Endothelial cell of umbilical vein (primary cell): ENCODE measurements at regions not wholly inside any gene's neighbourhood (a gene's known extent, or its start where the extent isn't known, plus 50 kb on each side); places are given as distances from the start of the nearest gene placed in this dataset.

Experiments
- BruUV-seq: library from RNA; stranded (reverse); fragments of 400-500 nt; replicated peaks from 2 replicates; lab custom pipeline; 2021; lab: Mats Ljungman, UMichigan
- CTCF ChIA-PET: fragments of 300-600, 350-600 bp; sonication (Branson Sonifier 250); formaldehyde crosslinking; loops from one replicate; lab custom pipeline; 2021; ENCODE audit warnings: antibody characterized with exemption, inconsistent platforms; lab: Charles Lee
- POLR2A ChIA-PET: fragments of 300-600, 350-600 bp; sonication (Branson Sonifier 250); formaldehyde crosslinking; loops from one replicate; lab custom pipeline; 2021; ENCODE audit warnings: antibody characterized with exemption, inconsistent platforms; lab: Charles Lee
- DNase-seq: peaks from one replicate; pipeline ENCODE4 v3.0.0-alpha.2; 2011; ENCODE audit warnings: low read depth, low spot score
- FAIRE-seq: peaks from 2 replicates; lab custom pipeline; 2011; peaks lifted over from hg19 to GRCh38; lab: Jason Lieb, UNC
- H2AFZ ChIP-seq: 2 replicates; pipeline ENCODE4 v1.6.0; 2012; ENCODE audit warnings: low read depth, low read length, control low read depth, inconsistent platforms
- H3K27ac ChIP-seq: 2 replicates; pipeline ENCODE4 v1.5.1; 2011; ENCODE audit warnings: low read depth, mild to moderate bottlenecking, control low read depth, low read length, moderate library complexity; ENCODE audit not compliant: insufficient read depth
- H3K27me3 ChIP-seq, 2 experiments: 2 replicates each; pipeline versions ENCODE4 v1.6.0 to v1.6.1; 2011; ENCODE audit warnings: low read length in 2 of 2, mixed read lengths in 1 of 2; ENCODE audit not compliant: control insufficient read depth in 2 of 2, insufficient read depth in 2 of 2
- H3K36me3 ChIP-seq, 2 experiments: 2 replicates in 1 of 2; 3 replicates in 1 of 2; pipeline ENCODE4 v1.5.1; 2011; ENCODE audit warnings: low read length in 2 of 2, mild to moderate bottlenecking in 1 of 2, moderate library complexity in 1 of 2; ENCODE audit not compliant: control insufficient read depth in 2 of 2, insufficient read depth in 2 of 2; ENCODE audit errors: extremely low read depth in 1 of 2
- H3K4me1 ChIP-seq: 3 replicates; pipeline ENCODE4 v1.5.1; 2011; ENCODE audit warnings: mild to moderate bottlenecking, low read length; ENCODE audit not compliant: control insufficient read depth, insufficient read depth; ENCODE audit errors: extremely low read depth
- H3K4me2 ChIP-seq: 2 replicates; pipeline ENCODE4 v1.6.1; 2011; ENCODE audit warnings: low read length, control low read depth, mixed read lengths; ENCODE audit not compliant: insufficient read depth
- H3K4me3 ChIP-seq, 3 experiments: fragments of 200-600 bp in 1 of 3; sonication (generic), shearing (Covaris generic) in 1 of 3; replicated peaks in 1 of 3; 2 replicates each; pipeline ENCODE4 v1.5.1; 2011 to 2016; ENCODE audit warnings: control low read depth in 3 of 3, low read length in 3 of 3, mild to moderate bottlenecking in 2 of 3, inconsistent platforms in 1 of 3, low read depth in 1 of 3, moderate library complexity in 1 of 3; ENCODE audit not compliant: insufficient read depth in 1 of 3
- H3K79me2 ChIP-seq: 2 replicates; pipeline ENCODE4 v1.6.0; 2012; ENCODE audit warnings: low read length, inconsistent platforms; ENCODE audit not compliant: control insufficient read depth, insufficient read depth
- H3K9ac ChIP-seq: replicated peaks from 2 replicates; pipeline ENCODE3; 2011; ENCODE audit warnings: low read length, control low read depth; ENCODE audit not compliant: insufficient read depth; ENCODE audit errors: extremely low read depth
- H3K9me1 ChIP-seq: replicated peaks from 3 replicates; pipeline ENCODE4 v1.6.0; 2011; ENCODE audit warnings: mild to moderate bottlenecking, low read length; ENCODE audit not compliant: control insufficient read depth, insufficient read depth; ENCODE audit errors: extremely low read depth
- H3K9me3 ChIP-seq: replicated peaks from 2 replicates; pipeline ENCODE4 v1.5.1; 2012; ENCODE audit warnings: low read length, inconsistent platforms; ENCODE audit not compliant: control insufficient read depth, insufficient read depth
- H4K20me1 ChIP-seq: replicated peaks from 2 replicates; pipeline ENCODE3; 2011; ENCODE audit warnings: mild to moderate bottlenecking, low read length; ENCODE audit not compliant: control insufficient read depth, insufficient read depth; ENCODE audit errors: extremely low read depth
- EZH2 ChIP-seq: IDR thresholded peaks from 2 replicates; pipeline ENCODE4 v1.6.1; 2012; ENCODE audit warnings: borderline replicate concordance, low read depth, mild to moderate bottlenecking, moderate library complexity, low read length, inconsistent platforms; ENCODE audit not compliant: severe bottlenecking
- FOS ChIP-seq: IDR thresholded peaks from 2 replicates; pipeline ENCODE4 v1.6.1; 2011; ENCODE audit warnings: mild to moderate bottlenecking, low read length, moderate library complexity, borderline replicate concordance; ENCODE audit not compliant: insufficient read depth
- GATA2 ChIP-seq: IDR thresholded peaks from 2 replicates; pipeline ENCODE4 v1.7.0; 2011; ENCODE audit warnings: low read depth, mild to moderate bottlenecking, moderate library complexity, mixed read lengths, low read length; ENCODE audit not compliant: insufficient read length, insufficient read depth
- JUN ChIP-seq: IDR thresholded peaks from 2 replicates; pipeline ENCODE4 v1.6.1; 2011; ENCODE audit warnings: borderline replicate concordance, low read depth; ENCODE audit not compliant: insufficient read length, insufficient read depth
- MAX ChIP-seq: IDR thresholded peaks from 2 replicates; pipeline ENCODE4 v1.6.1; 2011; ENCODE audit not compliant: insufficient read depth, insufficient read length
- MYC ChIP-seq: IDR thresholded peaks from one replicate; pipeline ENCODE4 v1.6.1; 2011; ENCODE audit warnings: mild to moderate bottlenecking, low read depth, low read length
- POLR2A ChIP-seq: IDR thresholded peaks from 2 replicates; pipeline ENCODE4 v1.6.1; 2012; ENCODE audit warnings: low read depth, mild to moderate bottlenecking, control low read depth, low read length
- POLR2AphosphoS5 ChIP-seq: IDR thresholded peaks from 2 replicates; pipeline ENCODE4 v1.6.1; 2012; ENCODE audit warnings: low read depth, mild to moderate bottlenecking, control low read depth, low read length, moderate library complexity; ENCODE audit not compliant: insufficient read depth
- dilution Hi-C: fragments of 300-500 bp; cut with MboI; formaldehyde crosslinking; loops from one replicate; pipeline ENCODE4 v1.15.0; 2019; ENCODE audit warnings: low sequenced_read_pairs; ENCODE audit not compliant: extremely low pct_ligation_motif_present
- intact Hi-C: fragments of 100-400 bp; cut with micrococcal nuclease; formaldehyde crosslinking; loops from one replicate; pipeline ENCODE4 v1.10.0; 2022
- TF ChIP-seq, protein P1 (sequence below), 2 donors: IDR thresholded peaks; 1 replicate in 1 of 2; 2 replicates in 1 of 2; pipeline ENCODE4 v1.5.1; 2011; ENCODE audit warnings: low read length in 2 of 2, mild to moderate bottlenecking in 2 of 2, moderate library complexity in 2 of 2, control low read depth in 1 of 2, inconsistent platforms in 1 of 2, low read depth in 1 of 2; ENCODE audit not compliant: insufficient read depth in 1 of 2; ENCODE audit errors: extremely low read depth in 1 of 2

- Histone ChIP-seq H3K4me2 (no peak overlapping the region), H3K4me1 (no peaks in the 10 kb centered on the region), H2AFZ (no peak overlapping the region), H4K20me1 (no peaks in the 10 kb centered on the region), H3K36me3 (no peaks in the 10 kb centered on the region), H3K9me1 (no peaks in the 10 kb centered on the region), H3K4me3 (no peak overlapping the region), H3K9me3 (no peaks in the 10 kb centered on the region), H3K27ac (no peak overlapping the region), H3K79me2 (no peaks in the 10 kb centered on the region), H3K27me3 (no peaks in the 10 kb centered on the region), H3K9ac (no peak overlapping the region)
- no TSS peak for BruUV-seq
- FAIRE-seq (no peak), DNase-seq (no peak)
- TF ChIP-seq MAX (no peak), POLR2AphosphoS5 (no peak), EZH2 (no peak)
- CTCF ChIA-PET = no interaction called here
- POLR2A ChIA-PET = no interaction called here
- dilution Hi-C loops (no loop called here), intact Hi-C loops (no loop called here)
Observed at GRCh38 chr6:51352506-51353029, 533.9 kb downstream of the TFAP2B start.

DNA sequence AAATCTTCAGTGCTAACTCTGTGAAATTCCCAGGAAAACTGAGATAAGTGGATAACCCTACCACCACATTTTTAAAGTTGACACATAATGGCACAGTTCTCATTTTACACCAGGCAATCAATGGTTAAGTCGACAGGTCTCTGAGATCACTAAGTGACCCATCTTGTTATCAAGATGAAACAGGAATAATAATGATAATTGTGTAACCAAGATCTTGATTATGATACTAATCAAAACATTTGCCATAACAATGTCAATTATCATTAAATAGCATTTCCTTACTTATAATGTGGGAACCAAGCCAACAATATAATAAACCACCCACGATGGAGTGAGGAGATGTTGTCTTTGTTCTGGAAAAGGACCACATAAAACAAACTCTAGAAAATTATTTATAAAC, 541.6 kb downstream of the TFAP2B start:
- Histone ChIP-seq H3K4me3 (no peak overlapping the region), H3K9me1 (no peaks in the 10 kb centered on the region), H3K4me2 (no peak overlapping the region), H3K4me1 (no peaks in the 10 kb centered on the region), H3K27ac (no peak overlapping the region), H3K9ac (no peak overlapping the region), H4K20me1 (no peaks in the 10 kb centered on the region), H3K9me3 (no peaks in the 10 kb centered on the region), H3K27me3 (no peaks in the 10 kb centered on the region), H3K79me2 (no peaks in the 10 kb centered on the region), H2AFZ (no peak overlapping the region), H3K36me3 (no peaks in the 10 kb centered on the region)
- FAIRE-seq (no peak), DNase-seq (no peak)
- dilution Hi-C loops (no loop called here), intact Hi-C loops (no loop called here)
- TF ChIP-seq FOS = no peak
- no peak for TF ChIP-seq GATA2
- TF ChIP-seq EZH2 = no peak
- no peak for TF ChIP-seq MYC
- TF ChIP-seq MAX = no peak
- TF ChIP-seq, protein P1, sequence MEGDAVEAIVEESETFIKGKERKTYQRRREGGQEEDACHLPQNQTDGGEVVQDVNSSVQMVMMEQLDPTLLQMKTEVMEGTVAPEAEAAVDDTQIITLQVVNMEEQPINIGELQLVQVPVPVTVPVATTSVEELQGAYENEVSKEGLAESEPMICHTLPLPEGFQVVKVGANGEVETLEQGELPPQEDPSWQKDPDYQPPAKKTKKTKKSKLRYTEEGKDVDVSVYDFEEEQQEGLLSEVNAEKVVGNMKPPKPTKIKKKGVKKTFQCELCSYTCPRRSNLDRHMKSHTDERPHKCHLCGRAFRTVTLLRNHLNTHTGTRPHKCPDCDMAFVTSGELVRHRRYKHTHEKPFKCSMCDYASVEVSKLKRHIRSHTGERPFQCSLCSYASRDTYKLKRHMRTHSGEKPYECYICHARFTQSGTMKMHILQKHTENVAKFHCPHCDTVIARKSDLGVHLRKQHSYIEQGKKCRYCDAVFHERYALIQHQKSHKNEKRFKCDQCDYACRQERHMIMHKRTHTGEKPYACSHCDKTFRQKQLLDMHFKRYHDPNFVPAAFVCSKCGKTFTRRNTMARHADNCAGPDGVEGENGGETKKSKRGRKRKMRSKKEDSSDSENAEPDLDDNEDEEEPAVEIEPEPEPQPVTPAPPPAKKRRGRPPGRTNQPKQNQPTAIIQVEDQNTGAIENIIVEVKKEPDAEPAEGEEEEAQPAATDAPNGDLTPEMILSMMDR (IDR thresholded peaks at IDR 0.05; ENCODE audit: extremely low read depth in 1 of 2, insufficient read depth in 1 of 2, low read depth in 1 of 2, low read length in 2 of 2) = no peak
- no peak for TF ChIP-seq POLR2AphosphoS5
- TF ChIP-seq POLR2A = no peak
- no peak for TF ChIP-seq JUN
- BruUV-seq = no TSS peak
- CTCF ChIA-PET = no interaction called here
- POLR2A ChIA-PET = no interaction called here
